GM18502 (cell line): ENCODE measurements at regions not wholly inside any gene's neighbourhood (a gene's known extent, or its start where the extent isn't known, plus 50 kb on each side); places are given as distances from the start of the nearest gene placed in this dataset.

Source experiments
- ATAC-seq: cut with Tn5 transposase; IDR thresholded peaks from one replicate; pipeline ENCODE4 v1.9.1; 2021; ENCODE audit warnings: mild to moderate bottlenecking; ENCODE audit not compliant: unreplicated experiment, poor library complexity

DNA sequence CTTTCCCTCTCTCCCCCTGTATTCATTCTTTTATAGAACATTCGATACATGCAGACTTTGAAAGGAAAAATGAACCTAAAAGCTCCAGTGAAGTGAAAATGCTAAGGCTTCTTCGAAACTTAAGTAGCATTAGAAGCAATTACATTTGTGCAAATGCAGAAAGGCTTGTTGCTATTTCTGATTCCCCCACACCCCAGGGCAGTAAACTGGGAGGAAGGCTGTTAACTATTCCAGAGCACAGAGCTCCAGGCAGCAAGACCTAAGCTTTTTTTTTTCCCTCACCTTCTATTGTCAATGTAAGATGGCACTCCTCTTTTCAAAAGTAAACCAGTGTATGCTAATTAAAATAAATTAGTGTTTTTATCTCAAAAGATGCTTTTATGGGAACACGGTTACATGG is 448.9 kb upstream of the TBX3 start:
- ATAC-seq = no peak

DNA sequence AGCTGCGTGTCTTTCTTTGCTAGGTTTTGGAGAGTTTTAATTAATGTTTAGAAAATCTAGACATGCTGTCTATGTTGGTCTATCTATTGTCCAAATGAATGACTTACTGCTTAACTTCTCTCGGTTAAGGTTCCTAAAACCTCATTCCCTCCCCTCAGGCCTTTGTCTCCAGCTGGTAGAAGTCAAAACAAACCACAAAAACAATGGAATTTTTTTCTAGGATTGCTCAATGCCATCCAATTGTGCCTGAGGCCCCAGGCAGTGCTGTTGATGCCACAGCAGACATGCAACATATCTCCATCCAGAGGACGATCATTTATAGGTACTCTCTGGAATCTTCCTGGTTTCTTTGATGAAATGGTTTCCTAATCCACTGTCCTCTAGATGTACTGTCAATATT is 448.2 kb upstream of the TBX3 start:
- no peak for ATAC-seq

DNA sequence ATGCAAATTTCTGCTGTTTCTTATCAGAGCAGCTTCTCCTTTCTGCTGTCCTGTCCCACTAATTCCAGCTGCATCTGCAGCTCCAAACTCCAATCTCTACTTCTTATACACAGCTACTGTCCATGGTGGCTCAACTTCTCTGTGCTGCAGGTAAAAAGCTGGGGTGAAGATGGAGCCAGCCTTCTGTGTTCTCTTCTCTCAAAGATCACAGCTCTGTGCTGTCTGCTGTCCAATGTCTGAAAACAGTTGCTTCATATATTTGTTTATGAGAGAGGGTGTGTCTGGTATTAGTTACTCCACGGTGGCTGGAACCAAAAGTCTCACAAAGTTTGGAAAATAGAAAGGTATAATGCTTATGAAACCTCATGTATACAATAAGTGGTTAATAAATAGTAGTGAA is 445.8 kb upstream of the TBX3 start:
- no peak for ATAC-seq

GRCh38 chr12:115121053-115121452 is 437.1 kb upstream of the TBX3 start:
- no peak for ATAC-seq

GRCh38 chr12:115118177-115118724 is 434.3 kb upstream of the TBX3 start:
- ATAC-seq = no peak

DNA sequence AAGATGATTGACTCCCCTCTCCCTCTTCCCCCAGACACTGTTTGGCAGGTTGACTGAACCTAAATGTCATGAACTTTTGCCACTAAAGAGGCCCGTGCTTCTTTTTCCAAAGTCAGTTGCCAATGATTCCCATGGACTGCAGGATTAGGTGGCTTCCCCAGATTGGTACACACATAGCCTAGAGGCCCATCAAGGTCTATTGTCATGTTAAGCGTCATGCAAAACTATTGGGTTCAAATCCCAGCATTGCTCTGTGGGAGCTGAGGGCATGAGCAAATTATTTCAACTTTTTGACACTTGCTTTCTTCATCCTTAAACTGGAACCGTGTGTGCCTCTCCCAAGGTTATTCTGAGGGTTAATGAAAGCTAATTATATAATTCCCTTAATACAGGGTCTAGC is 430.2 kb upstream of the TBX3 start:
- no peak for ATAC-seq

GRCh38 chr12:115109863-115110262 is 425.9 kb upstream of the TBX3 start:
- ATAC-seq = no peak

- ATAC-seq = no peak
Observed at GRCh38 chr12:115108129-115109100, 424.4 kb upstream of the TBX3 start.

GRCh38 chr12:115103884-115104883 is 420.2 kb upstream of the TBX3 start:
- no peak for ATAC-seq

- ATAC-seq = no peak
Observed at GRCh38 chr12:115102450-115102849, 418.5 kb upstream of the TBX3 start.

DNA sequence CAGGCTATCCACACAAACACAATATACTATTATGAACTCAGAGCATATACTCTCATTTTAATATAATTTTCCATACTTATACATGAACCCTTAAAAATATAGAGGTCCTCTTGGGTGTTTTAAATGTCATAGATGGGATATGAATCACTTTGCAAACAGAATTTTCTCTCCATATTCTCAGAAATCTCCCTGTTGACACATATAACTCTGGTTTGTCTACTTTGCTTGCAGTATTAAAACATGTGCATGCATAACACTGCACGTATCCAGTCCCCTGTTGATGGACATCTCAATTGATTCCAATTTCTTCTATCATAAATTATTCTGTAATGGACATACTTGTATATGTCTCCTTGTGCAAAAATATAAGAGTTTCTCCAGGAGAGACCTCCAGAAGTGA is 417.5 kb upstream of the TBX3 start:
- no peak for ATAC-seq

DNA sequence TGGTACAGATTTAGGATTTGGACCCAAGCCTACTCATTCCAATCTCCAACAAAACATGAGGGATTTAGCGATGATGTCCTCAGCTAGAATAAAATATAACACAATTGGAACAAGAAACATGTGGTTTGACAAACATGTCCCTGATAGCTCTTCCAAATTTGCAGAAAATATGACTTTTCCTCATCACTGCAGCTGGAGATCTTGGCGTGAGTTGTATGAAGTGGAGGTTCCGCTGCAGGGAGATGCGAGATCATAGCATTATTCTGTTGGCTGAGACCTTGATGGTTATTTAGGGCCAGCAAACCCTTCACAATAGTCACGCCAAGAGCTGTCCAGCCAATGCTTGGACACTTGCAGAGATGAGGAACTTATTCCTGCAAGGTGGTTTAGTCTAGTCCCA is 413.4 kb upstream of the TBX3 start:
- no peak for ATAC-seq

GRCh38 chr12:115096588-115097397 is 412.8 kb upstream of the TBX3 start:
- no peak for ATAC-seq

DNA sequence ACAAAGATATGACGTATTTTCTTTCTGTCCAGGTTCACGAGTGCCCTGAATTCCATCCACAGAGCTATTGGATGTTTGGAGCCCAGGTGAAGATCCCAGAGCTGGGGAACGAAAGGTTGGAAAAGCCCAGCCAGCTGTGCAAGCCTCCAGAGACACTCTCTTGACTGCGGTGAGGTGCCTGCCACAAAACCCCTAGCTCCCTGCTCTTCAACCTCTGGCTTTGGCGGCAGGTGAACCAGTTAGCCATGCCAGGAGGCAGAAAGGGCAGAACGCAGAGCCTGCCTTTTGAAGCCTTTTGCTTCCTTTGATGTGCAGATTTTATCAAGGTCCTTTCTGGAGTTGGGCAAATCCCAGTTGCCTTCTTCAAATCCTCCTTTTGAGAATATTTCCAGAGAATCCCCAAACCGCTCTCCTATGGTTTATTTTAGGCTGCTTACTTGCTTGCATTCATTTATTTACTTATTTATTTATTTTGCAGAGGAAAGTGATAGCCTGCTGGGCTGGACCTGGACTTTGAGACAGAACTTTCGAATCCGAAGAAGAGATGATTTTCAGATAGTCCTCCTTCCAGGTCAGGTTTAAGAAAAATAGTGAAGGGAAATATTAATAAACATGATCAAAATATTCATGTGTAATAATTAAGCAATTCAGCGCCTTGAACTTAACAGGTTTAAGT is 411.2 kb upstream of the TBX3 start:
- no peak for ATAC-seq

DNA sequence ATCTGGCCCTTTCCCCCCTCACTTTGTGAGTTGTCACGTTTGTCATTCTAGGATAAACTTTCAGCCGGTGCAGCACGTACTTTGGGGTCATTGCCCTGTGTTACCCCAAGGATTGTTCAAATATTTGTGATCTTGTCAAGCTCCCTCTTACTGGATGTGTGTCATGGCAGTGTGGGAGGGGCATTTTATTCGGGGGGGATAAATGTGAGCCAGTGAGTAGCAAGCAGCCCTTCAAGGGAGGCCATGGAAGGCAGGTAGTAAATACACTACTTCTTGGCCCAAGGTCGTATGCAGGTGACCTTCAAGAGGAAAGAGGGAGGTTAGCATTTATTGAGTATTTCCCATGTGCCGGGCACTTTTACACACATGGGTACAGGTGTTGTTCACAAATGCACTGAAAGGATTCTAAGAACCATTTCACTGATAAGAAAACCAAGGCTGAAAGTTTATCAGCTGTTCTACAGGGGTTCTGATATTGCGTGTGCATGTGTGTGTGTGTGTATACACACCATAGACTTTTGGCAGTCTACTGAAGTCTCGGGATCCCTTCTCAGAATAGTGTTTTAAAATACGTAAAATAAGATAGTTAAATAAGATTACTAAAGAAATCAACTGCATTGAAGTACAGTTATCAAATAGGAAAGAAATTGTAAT is 410.3 kb upstream of the TBX3 start:
- ATAC-seq = no peak

DNA sequence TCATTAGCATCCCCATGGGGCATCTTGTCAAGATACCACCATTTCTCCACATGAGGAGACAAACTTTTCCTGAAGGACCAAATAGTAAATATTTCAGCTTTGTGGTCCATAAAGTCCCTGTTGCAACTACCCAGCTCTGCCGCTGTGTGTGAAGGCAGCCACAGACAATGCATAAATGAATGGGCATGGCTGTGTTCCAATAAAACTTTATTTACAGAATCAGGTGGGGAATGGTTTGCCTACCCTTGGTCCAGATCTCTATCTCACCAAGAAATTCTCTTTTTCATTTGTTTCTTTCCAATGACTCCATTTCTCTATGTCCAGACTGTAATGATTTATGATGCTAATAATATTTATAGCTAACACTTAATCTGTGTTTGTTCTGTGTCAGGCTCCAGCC is 409.3 kb upstream of the TBX3 start:
- ATAC-seq = no peak

GRCh38 chr12:115090783-115091182 is 406.8 kb upstream of the TBX3 start:
- no peak for ATAC-seq

DNA sequence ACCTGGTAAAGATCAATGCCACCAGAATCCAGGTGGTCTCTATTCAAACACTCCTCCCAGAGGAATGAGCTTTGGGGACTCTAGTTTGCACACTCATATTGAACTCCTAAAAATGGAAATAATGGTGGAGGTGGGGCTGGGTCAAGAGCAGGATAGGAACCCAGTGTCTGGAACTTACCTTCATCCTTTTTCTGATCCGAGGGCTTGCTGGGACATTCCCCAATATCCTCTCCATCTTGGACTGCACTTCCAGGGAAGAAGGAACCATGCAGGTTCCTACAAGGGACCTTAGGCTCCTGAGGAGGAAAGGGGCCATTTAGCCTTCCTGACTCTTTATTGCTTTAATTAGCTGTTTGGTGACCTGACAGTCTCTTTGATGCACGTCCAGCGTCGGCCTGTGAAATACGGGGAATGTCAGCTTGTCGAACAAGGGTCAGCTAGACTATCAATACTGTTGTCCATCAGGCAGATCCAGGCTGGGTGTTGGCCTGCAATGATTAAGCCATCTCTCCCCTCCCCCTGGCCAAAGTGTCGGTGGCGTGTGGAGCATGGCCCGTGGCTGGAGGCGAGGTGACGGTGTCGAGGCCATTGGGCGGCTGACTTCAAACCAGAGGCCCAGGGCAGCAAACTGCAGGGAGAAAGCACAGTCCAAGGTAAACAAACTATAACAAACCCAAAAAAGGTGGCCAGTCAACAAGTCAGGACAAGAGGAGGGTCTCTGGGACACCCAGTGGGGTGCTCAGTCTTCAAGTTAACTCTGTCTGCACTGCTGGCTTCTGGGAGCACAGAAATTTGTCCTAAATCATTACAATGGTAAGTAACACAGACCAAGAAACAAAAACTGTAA is 405.2 kb upstream of the TBX3 start:
- no peak for ATAC-seq
